SKM-1 treated with dmso at 0.1 percent for 144 hours (cell line): ENCODE measurements at regions not wholly inside any gene's neighbourhood (a gene's known extent, or its start where the extent isn't known, plus 50 kb on each side); places are given as distances from the start of the nearest gene placed in this dataset.
"Not testable (repeated sequence)": the region's sequence is repeated elsewhere in the genome, so short reads cannot be mapped to it uniquely, and the experiment has no call there.

ENCODE experiments used
- DNase-seq: peaks from one replicate; lab custom pipeline; 2025; ENCODE audit not compliant: unreplicated experiment; lab: John Stamatoyannopoulos, UW

DNA sequence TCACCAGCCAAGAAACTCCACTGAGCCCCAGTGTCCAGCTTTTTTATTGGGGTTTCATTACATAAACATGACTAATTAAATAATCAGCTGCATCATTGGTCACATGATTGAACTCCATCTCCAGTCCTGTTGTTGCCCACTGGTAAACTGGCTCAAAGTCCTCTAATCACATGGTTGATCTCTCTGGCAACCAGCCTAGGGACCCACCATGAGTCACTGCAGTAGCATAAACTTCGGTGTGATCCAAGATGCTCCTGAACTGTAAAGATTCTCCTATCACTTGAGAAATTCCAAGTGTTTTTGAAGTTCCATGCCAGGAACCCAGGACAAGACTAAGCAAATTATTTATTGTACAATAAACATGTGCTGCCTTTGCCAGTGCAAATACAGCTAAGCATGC, 130.4 kb upstream of the AUTS2 start:
- no peak for DNase-seq

DNA sequence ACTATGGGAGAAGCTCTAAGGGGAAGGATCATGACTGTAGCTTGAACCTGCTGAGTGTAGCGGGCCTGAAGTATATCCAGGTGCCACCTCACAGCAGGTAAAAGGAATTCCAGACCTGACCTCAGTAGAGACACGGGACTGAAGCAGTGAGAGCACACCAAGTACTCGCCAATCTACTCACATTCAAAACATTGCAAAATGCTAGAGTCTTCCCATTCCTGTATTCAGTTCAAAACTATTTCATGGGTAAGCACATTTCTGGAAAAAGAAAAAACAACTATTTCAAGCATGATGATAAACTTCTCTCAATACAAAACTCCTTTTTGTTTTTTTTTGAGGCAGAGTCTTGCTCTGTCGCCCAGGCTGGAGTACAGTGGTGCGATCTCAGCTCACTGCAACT, 121.9 kb upstream of the AUTS2 start:
- no peak for DNase-seq

DNA sequence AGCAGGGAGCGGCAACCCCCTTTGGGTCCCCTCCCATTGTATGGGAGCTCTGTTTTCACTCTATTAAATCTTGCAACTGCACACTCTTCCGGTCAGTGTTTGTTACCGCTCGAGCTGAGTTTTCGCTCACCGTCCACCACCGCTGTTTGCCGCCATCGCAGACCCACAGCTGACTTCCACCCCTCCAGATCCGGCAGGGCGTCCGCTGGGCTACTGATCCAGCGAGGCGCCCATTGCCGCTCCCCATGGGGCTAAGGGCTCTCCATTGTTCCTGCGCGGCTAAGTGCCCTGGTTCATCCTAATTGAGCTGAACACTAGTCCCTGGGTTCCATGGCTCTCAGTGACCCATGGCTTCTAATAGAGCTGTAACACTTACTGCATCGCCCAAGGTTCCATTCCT, 115.6 kb upstream of the AUTS2 start:
- no peak for DNase-seq

GRCh38 chr7:69489533-69489932, 108.7 kb upstream of the AUTS2 start:
- DNase-seq = no peak

DNA sequence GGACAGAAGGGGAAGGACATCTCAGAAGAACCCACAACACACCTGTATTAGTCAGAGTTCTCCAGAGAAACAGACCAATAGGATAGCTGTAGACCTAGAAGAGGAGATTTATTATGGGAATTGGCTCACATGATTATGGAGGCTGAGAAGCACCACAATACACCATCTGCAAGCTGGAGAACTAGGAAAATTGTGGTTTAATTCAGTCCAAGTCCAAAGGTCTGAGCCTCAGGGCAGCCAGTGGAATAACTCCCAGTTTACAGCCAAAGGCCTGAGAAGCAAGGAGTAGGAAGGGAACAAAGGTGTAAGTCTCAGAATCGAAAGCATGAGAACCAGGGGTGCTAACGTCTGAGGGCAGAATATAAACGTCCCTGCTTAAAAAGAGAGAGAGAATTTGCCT, 99.6 kb upstream of the AUTS2 start:
- no peak for DNase-seq

DNA sequence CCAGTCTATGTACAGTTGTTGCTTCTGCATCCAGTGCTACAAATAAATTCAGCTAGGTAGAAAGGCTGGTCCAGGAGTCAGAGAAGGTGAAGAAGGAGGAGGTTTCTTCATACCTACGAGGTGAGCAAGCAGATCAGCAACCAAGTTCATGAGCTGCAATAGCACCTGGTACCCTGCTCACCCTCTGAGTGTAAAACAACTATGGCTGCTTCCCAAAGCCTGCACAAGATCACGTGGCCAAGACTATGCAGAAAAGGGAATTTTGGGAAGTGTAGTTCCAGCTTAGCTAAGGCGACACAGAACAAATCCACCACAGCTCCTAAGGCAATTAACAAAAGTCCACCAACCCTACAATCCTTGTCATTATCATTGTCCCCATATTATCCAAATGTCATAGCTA, 95.9 kb upstream of the AUTS2 start:
- no peak for DNase-seq

DNA sequence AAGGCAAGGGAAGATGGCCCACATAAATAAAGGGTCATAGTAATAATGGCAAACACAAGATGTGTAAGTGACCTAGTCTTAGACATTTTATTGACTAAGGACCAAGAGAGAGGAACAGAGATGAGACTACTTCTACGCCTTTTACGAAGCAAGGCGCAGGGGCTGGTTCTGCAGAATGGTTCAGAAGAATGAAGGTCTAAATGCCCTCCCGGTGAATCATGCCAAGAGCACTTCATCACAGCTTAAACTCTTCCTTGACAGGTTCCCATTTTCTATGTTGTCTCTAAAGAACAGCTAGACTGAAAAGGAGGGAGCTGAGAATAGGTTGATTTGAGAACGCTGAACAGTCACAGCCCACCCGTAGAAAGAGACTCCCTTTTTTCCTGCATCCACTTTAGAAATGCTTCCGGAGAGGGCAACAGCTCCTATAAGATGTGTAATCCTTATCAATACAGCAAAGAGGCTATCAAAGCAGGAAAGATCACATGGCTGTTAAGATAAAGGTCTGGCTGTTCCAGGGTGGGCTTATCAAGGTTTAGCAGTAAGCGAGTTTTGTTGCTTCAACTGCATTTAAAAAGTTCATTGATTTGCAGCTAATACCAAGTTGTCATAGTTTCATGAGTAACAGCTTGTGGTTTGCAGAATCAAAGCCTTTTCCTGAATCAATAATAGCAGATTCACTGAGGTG, 93.4 kb upstream of the AUTS2 start:
- no peak for DNase-seq

DNA sequence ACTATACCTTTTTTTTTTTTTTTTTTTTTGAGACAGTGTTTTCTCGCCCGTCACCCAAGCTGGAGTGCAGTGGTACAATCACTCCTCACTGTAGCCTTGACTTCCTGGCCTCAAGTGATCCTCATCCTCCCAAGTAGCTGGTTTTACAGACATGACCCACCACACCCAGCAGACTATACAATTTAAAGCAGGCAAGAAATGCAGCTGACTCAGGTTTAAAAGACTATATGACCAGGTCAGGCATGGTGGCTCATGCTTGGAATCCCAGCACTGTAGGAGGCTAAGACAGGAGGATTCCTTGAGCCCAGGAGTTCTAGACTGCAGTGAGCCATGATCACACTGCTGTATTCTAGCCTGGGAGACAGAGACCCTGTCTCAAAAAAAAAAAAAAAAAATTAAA, 89.5 kb upstream of the AUTS2 start:
- no peak for DNase-seq

DNA sequence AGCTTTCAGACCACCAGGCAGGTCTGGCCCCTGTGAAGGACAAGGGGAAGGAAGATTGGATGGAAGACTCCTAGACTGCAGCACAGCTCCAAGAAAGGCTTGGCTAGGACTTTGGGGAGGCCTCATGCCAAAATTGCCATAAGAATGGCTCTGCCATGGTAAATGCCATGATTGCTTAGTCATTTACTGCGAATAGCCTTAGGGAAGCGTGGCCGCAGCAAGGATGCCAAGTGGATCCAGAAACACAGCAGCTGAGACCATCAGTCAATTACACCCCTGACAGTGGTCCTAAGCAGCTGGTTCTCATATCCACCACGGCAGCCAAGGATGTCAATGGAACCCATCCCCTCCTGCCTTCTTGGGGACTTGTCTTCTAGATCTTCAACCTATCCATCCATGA, 88.2 kb upstream of the AUTS2 start:
- no peak for DNase-seq

- no peak for DNase-seq
These were observed 82.6 kb upstream of the AUTS2 start for GRCh38 chr7:69515495-69516212.

GRCh38 chr7:69516238-69516820, 81.9 kb upstream of the AUTS2 start:
- no peak for DNase-seq

DNA sequence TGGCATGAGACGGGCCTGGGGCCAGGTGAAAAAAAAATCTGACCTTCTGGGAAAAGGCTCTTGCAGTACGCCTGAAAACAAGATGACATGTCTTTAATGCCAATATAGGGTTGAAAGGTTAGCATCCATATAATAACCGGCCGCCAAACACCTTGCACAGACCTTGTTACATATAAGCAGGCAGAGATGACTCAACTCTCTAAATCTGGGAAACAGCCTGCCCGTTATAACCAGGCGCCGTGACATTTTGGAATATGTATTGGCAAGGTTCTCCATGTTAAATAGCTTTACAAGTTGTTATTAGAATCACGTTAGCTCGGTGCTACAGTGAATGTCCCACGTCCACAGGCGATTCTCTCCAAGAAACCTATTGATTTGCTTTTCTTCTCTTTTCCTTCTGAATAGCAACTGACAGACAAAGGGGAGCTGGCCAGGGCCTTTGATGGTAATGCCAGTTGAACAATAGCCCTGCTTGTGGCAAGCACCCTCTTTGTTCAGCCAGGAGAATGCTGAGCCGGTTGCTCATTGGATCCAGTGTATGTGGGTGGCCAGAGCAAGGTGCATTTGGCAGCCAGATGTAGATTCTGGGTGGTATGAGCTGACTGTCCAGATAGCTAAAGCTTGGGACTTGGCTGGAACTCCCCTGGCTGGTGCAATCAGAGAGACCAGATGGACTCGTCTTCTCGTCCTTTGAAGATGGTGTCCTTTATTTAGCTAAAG, 80.1 kb upstream of the AUTS2 start:
- no peak for DNase-seq

DNA sequence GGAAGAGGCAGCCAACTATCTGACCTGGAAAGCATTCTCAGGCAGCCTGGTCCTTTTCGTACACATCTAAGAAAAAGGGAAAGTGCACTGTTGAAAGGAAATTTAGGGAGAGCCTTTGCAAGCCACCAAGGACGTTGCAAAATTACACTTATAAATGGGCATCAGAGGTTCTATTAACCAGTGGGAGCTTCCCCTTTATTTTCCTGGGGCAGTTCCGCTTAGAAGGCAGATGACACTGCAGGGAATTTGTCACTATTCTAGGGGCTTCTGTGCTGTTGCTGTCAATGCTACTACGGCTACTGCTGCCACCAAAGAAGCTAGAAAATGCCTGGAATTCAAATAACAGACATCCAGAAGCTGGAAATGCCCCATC, 79.6 kb upstream of the AUTS2 start:
- DNase-seq = no peak

GRCh38 chr7:69526570-69526969, 71.7 kb upstream of the AUTS2 start:
- no peak for DNase-seq

DNA sequence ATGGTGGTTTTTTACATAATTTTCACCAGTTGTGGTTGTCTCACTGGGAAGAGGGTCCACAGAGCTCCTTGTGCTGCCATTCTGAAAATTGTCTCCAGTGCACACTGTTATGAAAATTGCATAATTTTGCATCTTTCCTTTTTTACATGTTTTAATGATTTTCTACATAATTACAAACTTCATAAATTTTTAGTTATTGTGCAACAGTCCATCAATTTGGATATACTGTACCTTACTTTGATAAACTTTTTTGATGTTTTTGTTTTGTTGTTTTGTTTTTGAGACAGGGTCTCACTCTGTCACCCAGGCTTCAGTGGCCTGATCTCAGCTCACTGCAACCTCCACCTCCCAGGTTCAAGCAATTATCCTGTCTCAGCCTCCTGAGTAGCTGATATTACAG, 70.6 kb upstream of the AUTS2 start:
- DNase-seq = no peak

DNA sequence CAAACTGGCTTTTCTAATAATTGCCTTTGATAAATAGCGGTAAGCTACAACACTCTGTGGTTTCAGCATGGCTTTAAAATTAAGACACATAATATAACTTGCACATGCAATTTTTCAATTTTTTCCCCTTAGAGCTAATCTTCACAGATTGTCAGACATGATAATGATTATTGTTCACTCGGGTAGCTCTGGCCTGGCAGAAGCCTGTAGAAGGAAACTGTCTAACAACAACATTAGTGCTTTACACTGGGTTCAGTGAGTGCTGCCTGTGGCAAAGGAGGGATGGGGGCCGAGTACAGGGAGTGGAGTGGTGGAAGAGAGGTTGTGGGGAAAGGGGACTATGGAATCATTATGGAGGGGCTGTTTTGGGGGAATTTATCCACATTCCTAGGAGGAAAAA, 67.2 kb upstream of the AUTS2 start:
- DNase-seq = no peak

DNA sequence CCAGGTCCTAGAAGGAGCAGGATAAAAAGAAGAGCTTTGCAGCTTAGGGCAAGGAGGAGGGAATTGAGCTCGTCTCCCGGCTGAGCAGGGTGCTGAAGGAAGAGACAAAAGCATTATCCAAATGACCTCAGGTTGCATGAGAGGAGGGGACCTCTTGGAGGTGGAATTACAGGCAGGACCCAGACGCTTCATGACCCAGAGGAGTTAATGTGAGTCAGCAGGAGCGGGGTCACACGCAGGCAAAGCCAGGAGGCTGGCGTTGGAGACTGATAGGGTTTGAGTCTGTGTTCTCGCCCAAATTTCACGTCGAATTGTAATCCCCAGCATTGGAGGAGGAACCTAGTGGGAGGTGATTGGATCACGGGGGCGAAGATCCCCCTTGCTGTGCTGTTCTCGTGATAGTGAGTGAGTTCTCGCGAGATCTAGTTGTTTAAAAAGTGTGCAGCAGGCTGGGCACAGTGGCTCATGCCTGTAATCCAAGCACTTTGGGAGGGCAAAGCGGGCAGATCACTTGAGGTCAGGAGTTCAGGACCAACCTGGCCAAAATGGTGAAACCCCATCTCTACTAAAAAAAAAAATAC, 63.7 kb upstream of the AUTS2 start:
- no peak for DNase-seq

GRCh38 chr7:69537691-69538090, 60.6 kb upstream of the AUTS2 start:
- DNase-seq = no peak

DNA sequence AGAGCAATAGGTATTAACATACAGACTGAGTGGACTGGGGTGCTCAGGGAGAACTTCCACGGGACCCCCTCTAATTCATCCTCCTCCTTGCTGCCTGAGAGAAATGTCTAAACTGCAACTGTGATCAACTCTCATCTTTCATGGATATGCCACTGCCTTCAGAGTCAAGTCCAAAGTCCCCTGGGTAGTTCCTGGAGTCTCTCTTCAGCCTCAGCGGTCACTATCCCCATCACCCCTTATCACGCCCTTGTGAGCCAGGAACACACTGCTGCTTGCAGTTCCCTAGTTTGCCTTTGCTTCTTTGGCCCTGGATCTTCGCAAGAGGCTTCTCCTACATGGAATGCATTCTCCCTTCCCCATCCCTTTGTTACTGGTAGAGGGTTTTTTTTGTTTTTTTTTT, 58.7 kb upstream of the AUTS2 start:
- no peak for DNase-seq

GRCh38 chr7:69540287-69540686, 58.0 kb upstream of the AUTS2 start:
- no peak for DNase-seq

DNA sequence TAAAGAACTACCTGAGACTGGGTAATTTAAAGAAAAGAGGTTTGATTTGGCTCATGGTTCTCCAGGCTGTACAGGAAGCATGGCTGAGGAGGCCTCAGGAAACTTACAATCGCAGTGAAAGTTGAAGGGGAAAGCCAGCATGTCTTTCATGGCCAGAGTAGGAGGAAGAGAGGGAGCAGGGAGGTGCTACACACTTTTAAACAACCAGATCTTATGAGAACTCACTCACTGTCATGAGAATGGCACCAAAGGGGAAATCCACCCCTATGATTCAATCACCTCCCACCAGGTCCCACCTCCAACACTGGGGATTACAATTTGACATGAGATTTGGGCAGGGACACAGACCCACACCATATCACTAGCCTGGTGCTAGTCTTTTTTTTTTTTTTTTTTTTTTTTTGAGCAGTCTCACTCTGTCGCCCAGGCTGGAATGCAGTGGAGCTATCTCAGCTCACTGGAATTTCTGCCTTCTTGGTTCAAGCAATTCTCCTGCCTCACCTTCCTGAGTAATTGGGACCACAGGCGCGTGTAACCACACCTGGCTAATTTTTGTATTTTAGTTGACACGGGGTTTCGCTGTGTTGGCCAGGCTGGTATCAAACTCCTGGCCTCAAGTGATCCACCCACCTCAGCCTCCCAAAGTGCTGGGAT, 56.4 kb upstream of the AUTS2 start:
- DNase-seq = not testable (repeated sequence)
